ENCODE measurements at regions not wholly inside any gene's neighbourhood (a gene's known extent, or its start where the extent isn't known, plus 50 kb on each side); places are given as distances from the start of the nearest gene placed in this dataset.

DNA sequence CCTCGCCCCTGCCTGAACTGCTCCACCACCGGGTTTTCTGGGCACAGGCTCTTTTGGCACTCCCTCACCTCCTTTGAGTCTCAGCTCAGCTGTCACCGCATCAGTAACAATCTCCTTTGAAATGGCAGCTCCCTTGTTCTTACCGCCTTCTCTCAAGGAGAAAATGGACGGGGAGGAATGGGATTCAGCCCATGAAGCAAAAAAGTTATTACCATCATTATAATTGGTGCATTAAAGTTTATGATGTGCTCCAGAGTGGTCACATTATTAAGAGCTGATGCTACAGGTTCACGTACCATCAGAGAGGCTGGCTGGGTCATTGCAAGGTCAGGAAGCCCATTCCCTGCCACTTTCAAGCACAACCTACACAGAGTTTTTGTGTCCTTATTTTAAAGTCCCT is 344.7 kb downstream of the AGTPBP1 start:
- Histone ChIP-seq H3K27ac (ENCODE audit: low read depth in 1 of 2, low read length in 2 of 2) (no peak overlapping the region), H3K9me3 (ENCODE audit: control insufficient read depth in 1 of 2, insufficient read depth in 1 of 2, low read length in 2 of 2) (no peaks in the 10 kb centered on the region), H3K36me3 (ENCODE audit: insufficient read depth, low read length) (no peaks in the 10 kb centered on the region), H3K27me3 (ENCODE audit: control insufficient read depth in 1 of 2, insufficient read depth in 2 of 2, low read length in 2 of 2) (peaks cover 0 to 5% of the 10 kb centered on the region in 2 experiments), H3K4me1 (ENCODE audit: insufficient read depth, low read length) (no peaks in the 10 kb centered on the region), H3K4me3 (ENCODE audit: low read length) (no peak overlapping the region)
- ChIA-PET POLR2A (no interaction called here), CTCF (no interaction called here)
- no peaks in the 10 kb centered on the region for H3K4me1 Mint-ChIP-seq (ENCODE audit: low read depth)
- peaks cover 10% of the 10 kb centered on the region for H3K27me3 Mint-ChIP-seq
- no peak for ATAC-seq (ENCODE audit: poor library complexity)
- no peak overlapping the region for H3K4me3 Mint-ChIP-seq
- H3K9me3 Mint-ChIP-seq = no peaks in the 10 kb centered on the region
- TF ChIP-seq CTCF (IDR thresholded peaks at IDR 0.05) = no peak
- intact Hi-C loops (cut with DNase I, micrococcal nuclease) = no loop called here
- no peak overlapping the region for H3K27ac Mint-ChIP-seq
- no peaks in the 10 kb centered on the region for H3K36me3 Mint-ChIP-seq (ENCODE audit: low read depth)
- DNase-seq = no peak

- H3K27me3 Mint-ChIP-seq = peaks cover 4% of the 10 kb centered on the region
- no peak for TF ChIP-seq CTCF (IDR thresholded peaks at IDR 0.05)
- intact Hi-C loops (cut with DNase I, micrococcal nuclease) = no loop called here
- no peaks in the 10 kb centered on the region for H3K4me1 Mint-ChIP-seq (ENCODE audit: low read depth)
- no peaks in the 10 kb centered on the region for H3K4me1 ChIP-seq (ENCODE audit: insufficient read depth, low read length)
- CTCF ChIA-PET = no interaction called here
- no peak overlapping the region for H3K4me3 Mint-ChIP-seq
- H3K36me3 ChIP-seq (ENCODE audit: insufficient read depth, low read length) = no peaks in the 10 kb centered on the region
- ATAC-seq (ENCODE audit: poor library complexity) (no peak), DNase-seq (no peak)
- H3K36me3 Mint-ChIP-seq (ENCODE audit: low read depth) = no peaks in the 10 kb centered on the region
- H3K27ac Mint-ChIP-seq = no peak overlapping the region
- H3K9me3 ChIP-seq (ENCODE audit: control insufficient read depth in 1 of 2, insufficient read depth in 1 of 2, low read length in 2 of 2) = no peaks in the 10 kb centered on the region
- H3K27ac ChIP-seq (ENCODE audit: low read depth in 1 of 2, low read length in 2 of 2) = no peak overlapping the region
- H3K4me3 ChIP-seq (ENCODE audit: low read length) = no peak overlapping the region
- H3K9me3 Mint-ChIP-seq = no peaks in the 10 kb centered on the region
- H3K27me3 ChIP-seq (ENCODE audit: control insufficient read depth in 1 of 2, insufficient read depth in 2 of 2, low read length in 2 of 2) = peaks cover 3 to 5% of the 10 kb centered on the region in 2 experiments
- POLR2A ChIA-PET = no interaction called here
Observed at GRCh38 chr9:85392260-85392659, 349.5 kb downstream of the AGTPBP1 start.

DNA sequence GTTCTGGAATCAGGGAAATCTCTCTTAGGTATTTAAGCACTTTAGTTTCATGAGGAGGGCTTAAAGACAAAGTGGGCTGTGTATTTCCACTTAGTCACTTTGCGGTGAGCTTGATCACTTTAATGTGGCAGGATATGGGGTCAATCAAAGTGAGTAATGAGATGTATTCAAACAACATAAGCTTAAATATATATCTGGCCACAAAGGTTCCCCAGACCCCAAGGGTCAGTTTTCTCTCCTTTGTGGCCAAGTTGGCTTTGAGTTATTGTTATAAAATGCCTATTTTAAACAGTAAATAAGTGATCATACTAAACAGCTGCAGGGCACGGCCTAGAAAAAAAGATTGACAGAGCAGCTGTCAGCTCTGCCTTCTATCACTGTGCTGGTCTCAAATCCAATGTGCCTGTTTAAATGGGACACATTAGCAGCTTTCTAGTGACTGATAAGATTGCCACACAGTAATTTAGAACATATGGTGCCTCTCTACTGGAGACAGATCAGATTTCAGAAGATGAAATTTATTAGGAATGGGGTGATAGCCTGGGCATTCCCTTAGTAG is 363.9 kb downstream of the AGTPBP1 start:
- Mint-ChIP-seq H3K27me3 (peaks cover 2% of the 10 kb centered on the region), H3K27ac (no peak overlapping the region), H3K4me1 (ENCODE audit: low read depth) (no peaks in the 10 kb centered on the region), H3K4me3 (no peak overlapping the region), H3K36me3 (ENCODE audit: low read depth) (no peaks in the 10 kb centered on the region), H3K9me3 (no peaks in the 10 kb centered on the region)
- ChIA-PET CTCF (interaction anchor here (1.0 kb wide), 1 partner anchor 38 kb away, joined by 3 read pairs; no protein-coding TSS in a partner anchor), POLR2A (no interaction called here)
- H3K4me3 ChIP-seq (ENCODE audit: low read length) = no peak overlapping the region
- no peaks in the 10 kb centered on the region for H3K4me1 ChIP-seq (ENCODE audit: insufficient read depth, low read length)
- H3K36me3 ChIP-seq (ENCODE audit: insufficient read depth, low read length) = no peaks in the 10 kb centered on the region
- H3K27ac ChIP-seq (ENCODE audit: low read depth in 1 of 2, low read length in 2 of 2) = no peak overlapping the region
- TF ChIP-seq CTCF (IDR thresholded peaks at IDR 0.05) = no peak
- ATAC-seq (ENCODE audit: poor library complexity) (no peak), DNase-seq (no peak)
- intact Hi-C loops (cut with DNase I, micrococcal nuclease) = no loop called here
- H3K9me3 ChIP-seq (ENCODE audit: control insufficient read depth in 1 of 2, insufficient read depth in 1 of 2, low read length in 2 of 2) = no peaks in the 10 kb centered on the region
- H3K27me3 ChIP-seq (ENCODE audit: control insufficient read depth in 1 of 2, insufficient read depth in 2 of 2, low read length in 2 of 2) = no peaks in the 10 kb centered on the region
